Prostate gland (tissue), 2 donors: ENCODE measurements at regions not wholly inside any gene's neighbourhood (a gene's known extent, or its start where the extent isn't known, plus 50 kb on each side); places are given as distances from the start of the nearest gene placed in this dataset.

Source experiments
- POLR2A ChIP-seq: fragments of 450-650 bp; IDR thresholded peaks from one replicate; pipeline ENCODE4 v1.6.1; 2016; ENCODE audit warnings: antibody characterized with exemption, mild to moderate bottlenecking
- TF ChIP-seq, protein P1 (sequence below), 4 experiments: fragments of 200-600 bp in 2 of 4; fragments of 450-650 bp in 2 of 4; sonication (generic) in 2 of 4; IDR thresholded peaks; 1 replicate in 3 of 4; 2 replicates in 1 of 4; pipeline ENCODE4 v1.5.1; 2016 to 2019; ENCODE audit warnings: antibody characterized with exemption in 4 of 4, mild to moderate bottlenecking in 2 of 4, moderate library complexity in 2 of 4

GRCh38 chr2:43168016-43168369 is 58.4 kb downstream of the ZFP36L2 start:
- TF ChIP-seq POLR2A, result no peak
- TF ChIP-seq, protein P1, sequence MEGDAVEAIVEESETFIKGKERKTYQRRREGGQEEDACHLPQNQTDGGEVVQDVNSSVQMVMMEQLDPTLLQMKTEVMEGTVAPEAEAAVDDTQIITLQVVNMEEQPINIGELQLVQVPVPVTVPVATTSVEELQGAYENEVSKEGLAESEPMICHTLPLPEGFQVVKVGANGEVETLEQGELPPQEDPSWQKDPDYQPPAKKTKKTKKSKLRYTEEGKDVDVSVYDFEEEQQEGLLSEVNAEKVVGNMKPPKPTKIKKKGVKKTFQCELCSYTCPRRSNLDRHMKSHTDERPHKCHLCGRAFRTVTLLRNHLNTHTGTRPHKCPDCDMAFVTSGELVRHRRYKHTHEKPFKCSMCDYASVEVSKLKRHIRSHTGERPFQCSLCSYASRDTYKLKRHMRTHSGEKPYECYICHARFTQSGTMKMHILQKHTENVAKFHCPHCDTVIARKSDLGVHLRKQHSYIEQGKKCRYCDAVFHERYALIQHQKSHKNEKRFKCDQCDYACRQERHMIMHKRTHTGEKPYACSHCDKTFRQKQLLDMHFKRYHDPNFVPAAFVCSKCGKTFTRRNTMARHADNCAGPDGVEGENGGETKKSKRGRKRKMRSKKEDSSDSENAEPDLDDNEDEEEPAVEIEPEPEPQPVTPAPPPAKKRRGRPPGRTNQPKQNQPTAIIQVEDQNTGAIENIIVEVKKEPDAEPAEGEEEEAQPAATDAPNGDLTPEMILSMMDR (IDR thresholded peaks at IDR 0.05), result no peak
